ENCODE measurements at regions not wholly inside any gene's neighbourhood (a gene's known extent, or its start where the extent isn't known, plus 50 kb on each side); places are given as distances from the start of the nearest gene placed in this dataset.

DNA sequence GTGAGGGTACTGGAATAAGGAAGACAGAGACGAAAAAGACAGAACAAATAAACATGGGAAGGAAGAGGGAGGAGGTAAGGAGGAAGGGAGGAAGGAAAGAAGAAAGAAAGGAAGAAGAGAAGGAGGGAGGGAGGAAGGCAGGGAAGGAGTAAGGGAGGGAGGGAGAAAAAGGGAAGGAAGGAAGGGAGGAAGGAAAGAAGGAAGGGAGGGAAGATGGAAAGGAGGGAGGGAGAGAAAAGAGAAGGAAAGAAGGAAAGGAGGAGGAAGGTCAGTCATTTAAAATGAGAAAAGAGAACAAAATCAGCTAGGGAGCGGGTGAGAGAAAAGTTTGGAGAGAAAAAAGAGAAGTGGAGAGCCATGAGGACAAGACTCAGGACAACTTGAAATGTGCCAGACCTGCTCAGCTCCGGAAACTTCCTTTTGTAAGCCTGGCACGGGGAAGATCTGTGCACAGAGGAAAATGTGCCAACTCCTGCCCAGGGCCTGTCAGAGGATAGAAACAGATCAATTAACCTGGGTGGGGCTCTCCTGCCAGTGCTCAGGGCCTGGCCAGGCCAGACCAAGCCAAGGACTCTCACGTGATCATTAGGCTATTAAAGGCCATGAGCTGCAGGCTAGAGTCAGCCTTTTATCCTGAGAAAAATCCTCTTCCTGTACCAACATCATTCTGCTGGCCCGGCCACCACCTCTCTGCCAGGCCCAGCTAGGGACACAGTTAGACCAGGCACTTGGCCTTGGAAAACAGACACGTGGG is 50.1 kb upstream of the BCL6 start:
- TF ChIP-seq, protein P1, sequence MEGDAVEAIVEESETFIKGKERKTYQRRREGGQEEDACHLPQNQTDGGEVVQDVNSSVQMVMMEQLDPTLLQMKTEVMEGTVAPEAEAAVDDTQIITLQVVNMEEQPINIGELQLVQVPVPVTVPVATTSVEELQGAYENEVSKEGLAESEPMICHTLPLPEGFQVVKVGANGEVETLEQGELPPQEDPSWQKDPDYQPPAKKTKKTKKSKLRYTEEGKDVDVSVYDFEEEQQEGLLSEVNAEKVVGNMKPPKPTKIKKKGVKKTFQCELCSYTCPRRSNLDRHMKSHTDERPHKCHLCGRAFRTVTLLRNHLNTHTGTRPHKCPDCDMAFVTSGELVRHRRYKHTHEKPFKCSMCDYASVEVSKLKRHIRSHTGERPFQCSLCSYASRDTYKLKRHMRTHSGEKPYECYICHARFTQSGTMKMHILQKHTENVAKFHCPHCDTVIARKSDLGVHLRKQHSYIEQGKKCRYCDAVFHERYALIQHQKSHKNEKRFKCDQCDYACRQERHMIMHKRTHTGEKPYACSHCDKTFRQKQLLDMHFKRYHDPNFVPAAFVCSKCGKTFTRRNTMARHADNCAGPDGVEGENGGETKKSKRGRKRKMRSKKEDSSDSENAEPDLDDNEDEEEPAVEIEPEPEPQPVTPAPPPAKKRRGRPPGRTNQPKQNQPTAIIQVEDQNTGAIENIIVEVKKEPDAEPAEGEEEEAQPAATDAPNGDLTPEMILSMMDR (IDR thresholded peaks at IDR 0.05; ENCODE audit: poor library complexity, severe bottlenecking) = no peak
- Histone ChIP-seq H3K36me3 (ENCODE audit: low read depth) (no peaks in the 10 kb centered on the region), H3K4me1 (ENCODE audit: insufficient read depth, poor library complexity, severe bottlenecking) (no peaks in the 10 kb centered on the region), H3K4me3 (ENCODE audit: severe bottlenecking) (no peak overlapping the region), H3K27me3 (ENCODE audit: insufficient read depth, poor library complexity, severe bottlenecking) (no peaks in the 10 kb centered on the region), H3K27ac (ENCODE audit: poor library complexity, severe bottlenecking) (no peak overlapping the region), H3K9me3 (ENCODE audit: severe bottlenecking) (no peaks in the 10 kb centered on the region)
- DNase-seq (ENCODE audit: low spot score) (no peak), ATAC-seq (ENCODE audit: low read depth) (no peak)

DNA sequence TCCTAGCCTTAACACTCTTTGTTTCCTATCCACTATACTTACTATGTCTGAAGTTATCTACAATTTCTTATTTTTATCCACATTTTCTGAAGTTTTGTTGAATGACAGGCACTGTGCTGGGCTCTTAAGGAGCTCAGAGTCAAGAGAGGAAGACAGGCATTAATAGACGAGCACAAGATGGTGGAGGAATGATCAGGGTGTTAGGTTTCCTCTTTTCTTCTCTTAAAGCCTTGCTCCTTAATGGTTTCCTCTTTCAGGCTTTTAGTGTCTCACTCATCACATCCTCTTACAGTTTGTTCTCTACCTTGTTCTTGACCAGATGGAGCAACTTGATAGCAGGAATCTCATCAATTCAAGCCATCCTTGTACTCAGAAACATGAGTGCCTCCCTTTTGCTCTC is 52.9 kb upstream of the BCL6 start:
- H3K4me3 ChIP-seq (ENCODE audit: severe bottlenecking) = no peak overlapping the region
- no peaks in the 10 kb centered on the region for H3K9me3 ChIP-seq (ENCODE audit: severe bottlenecking)
- H3K4me1 ChIP-seq (ENCODE audit: insufficient read depth, poor library complexity, severe bottlenecking) = no peaks in the 10 kb centered on the region
- H3K27me3 ChIP-seq (ENCODE audit: insufficient read depth, poor library complexity, severe bottlenecking) = no peaks in the 10 kb centered on the region
- H3K27ac ChIP-seq (ENCODE audit: poor library complexity, severe bottlenecking) = no peak overlapping the region
- DNase-seq (ENCODE audit: low spot score) (no peak), ATAC-seq (ENCODE audit: low read depth) (no peak)
- H3K36me3 ChIP-seq (ENCODE audit: low read depth) = no peaks in the 10 kb centered on the region
- TF ChIP-seq, protein P1 (IDR thresholded peaks at IDR 0.05; ENCODE audit: poor library complexity, severe bottlenecking) = no peak

DNA sequence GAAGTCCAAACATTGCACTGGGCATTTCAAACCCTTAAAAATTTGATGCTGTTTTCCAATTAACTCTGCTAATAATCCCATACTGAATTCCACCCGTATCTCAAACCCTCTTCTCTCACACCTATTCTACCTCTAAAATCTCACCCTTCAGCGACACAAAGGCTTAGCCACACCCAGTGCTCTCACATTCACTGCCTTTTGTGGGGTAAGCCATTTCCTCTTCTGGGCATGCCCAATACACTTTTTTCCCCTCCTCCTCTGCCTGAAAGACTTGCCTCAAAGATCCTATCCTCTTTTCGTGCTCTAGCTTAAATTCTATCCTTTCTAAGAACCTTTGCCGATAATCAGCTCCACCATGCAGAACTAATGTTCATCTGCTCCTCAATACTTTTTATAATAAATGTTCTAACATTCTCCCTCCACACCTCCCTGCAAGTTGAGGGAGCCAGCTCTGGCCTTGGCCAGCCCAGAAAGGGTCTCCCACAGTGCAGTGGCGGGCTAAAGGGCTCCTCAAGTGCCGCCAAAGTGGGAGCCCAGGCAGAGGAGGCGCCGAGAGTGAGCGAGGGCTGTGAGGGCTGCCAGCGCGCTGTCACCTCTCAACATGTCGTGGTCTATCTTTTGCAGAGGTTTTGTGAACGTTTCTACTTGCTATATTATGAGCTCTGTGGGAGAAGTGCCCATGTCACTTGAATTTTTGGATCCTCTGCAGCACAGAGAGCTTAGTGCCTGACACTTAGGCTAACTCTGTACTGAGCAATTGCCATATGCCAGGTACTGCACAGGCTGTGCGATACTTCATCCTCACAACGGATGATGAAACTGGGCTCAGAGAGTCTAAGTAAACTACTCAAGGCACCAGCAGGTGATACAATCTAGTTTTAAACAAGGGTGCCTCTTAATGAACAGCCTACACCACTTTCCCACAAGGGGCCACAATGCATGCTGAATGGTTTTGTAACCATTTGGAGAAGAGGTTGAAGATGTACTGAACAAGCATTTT is 53.6 kb upstream of the BCL6 start:
- Histone ChIP-seq H3K4me1 (ENCODE audit: insufficient read depth, poor library complexity, severe bottlenecking) (no peaks in the 10 kb centered on the region), H3K4me3 (ENCODE audit: severe bottlenecking) (no peak overlapping the region), H3K9me3 (ENCODE audit: severe bottlenecking) (no peaks in the 10 kb centered on the region), H3K27me3 (ENCODE audit: insufficient read depth, poor library complexity, severe bottlenecking) (no peaks in the 10 kb centered on the region), H3K36me3 (ENCODE audit: low read depth) (no peaks in the 10 kb centered on the region), H3K27ac (ENCODE audit: poor library complexity, severe bottlenecking) (no peak overlapping the region)
- TF ChIP-seq, protein P1 (IDR thresholded peaks at IDR 0.05; ENCODE audit: poor library complexity, severe bottlenecking) = no peak
- ATAC-seq (ENCODE audit: low read depth) = no peak
- DNase-seq (ENCODE audit: low spot score) = no peak

DNA sequence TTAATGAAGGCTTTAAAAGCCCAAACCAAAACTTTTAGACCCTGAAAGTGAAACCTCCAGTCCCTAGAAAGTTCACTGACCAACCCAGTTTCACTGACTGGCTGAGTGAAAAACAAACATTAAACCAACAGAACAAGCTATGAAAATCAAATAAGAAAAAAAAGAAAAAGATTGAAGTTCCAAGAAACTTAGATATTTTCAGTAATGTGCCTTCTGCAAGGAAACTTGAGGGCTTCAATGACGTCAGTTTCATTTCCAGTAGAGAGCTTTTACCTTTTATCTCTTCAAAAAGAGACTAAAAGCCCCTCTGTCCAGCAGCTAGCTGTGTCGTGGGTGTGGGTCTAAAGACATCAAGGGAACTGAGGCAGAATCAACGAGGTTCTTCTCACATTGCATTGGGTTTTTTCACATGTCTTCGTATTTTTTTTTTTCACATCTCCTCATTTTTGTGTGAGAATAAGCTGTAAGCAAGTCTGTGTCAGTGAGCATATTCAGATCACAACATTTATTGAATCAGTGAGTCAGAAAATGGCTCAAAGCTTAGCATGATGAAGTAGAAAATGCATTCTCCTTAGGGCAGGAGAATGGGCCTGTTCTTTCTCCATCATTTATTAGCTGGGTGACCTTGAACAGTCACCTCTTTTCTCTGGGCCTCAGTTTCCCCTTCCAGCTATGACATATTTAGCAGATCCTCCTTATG is 54.8 kb upstream of the BCL6 start:
- no peak for ATAC-seq (ENCODE audit: low read depth)
- no peak overlapping the region for H3K4me3 ChIP-seq (ENCODE audit: severe bottlenecking)
- no peak for DNase-seq (ENCODE audit: low spot score)
- no peaks in the 10 kb centered on the region for H3K4me1 ChIP-seq (ENCODE audit: insufficient read depth, poor library complexity, severe bottlenecking)
- H3K9me3 ChIP-seq (ENCODE audit: severe bottlenecking) = no peaks in the 10 kb centered on the region
- TF ChIP-seq, protein P1 (IDR thresholded peaks at IDR 0.05; ENCODE audit: poor library complexity, severe bottlenecking) = no peak
- no peaks in the 10 kb centered on the region for H3K36me3 ChIP-seq (ENCODE audit: low read depth)
- no peak overlapping the region for H3K27ac ChIP-seq (ENCODE audit: poor library complexity, severe bottlenecking)
- no peaks in the 10 kb centered on the region for H3K27me3 ChIP-seq (ENCODE audit: insufficient read depth, poor library complexity, severe bottlenecking)

All from RWPE2 (cell line).